22Rv1 (cell line): ENCODE measurements at regions not wholly inside any gene's neighbourhood (a gene's known extent, or its start where the extent isn't known, plus 50 kb on each side); places are given as distances from the start of the nearest gene placed in this dataset.

Experiments
- ZFX ChIP-seq: fragments of 450-650 bp; IDR thresholded peaks from 2 replicates; pipeline ENCODE4 v1.6.1; 2017; ENCODE audit warnings: antibody characterized with exemption, borderline replicate concordance
- TF ChIP-seq, protein P1 (sequence below): fragments of 450-650 bp; IDR thresholded peaks from 2 replicates; pipeline ENCODE4 v1.5.1; 2017; ENCODE audit warnings: mild to moderate bottlenecking

DNA sequence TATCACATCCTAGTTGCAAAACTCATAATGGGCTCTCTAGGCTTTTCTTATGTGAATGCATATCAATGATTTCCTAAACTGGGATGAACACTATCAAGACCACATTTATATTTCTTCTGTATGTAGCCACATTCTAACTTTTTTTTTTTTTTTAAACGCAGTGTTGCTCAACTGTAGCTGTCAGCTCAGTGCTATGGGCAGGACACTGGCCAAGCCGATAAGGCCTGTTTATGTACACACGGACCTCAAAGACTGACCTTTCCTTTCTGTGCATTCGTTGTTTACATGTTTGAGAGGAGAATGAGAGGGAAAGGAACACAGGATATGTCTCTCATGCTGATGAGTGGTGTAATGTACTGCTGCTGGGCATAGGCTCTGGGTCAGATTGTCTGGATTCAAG, 75.1 kb upstream of the B3GAT2 start:
- TF ChIP-seq, protein P1, sequence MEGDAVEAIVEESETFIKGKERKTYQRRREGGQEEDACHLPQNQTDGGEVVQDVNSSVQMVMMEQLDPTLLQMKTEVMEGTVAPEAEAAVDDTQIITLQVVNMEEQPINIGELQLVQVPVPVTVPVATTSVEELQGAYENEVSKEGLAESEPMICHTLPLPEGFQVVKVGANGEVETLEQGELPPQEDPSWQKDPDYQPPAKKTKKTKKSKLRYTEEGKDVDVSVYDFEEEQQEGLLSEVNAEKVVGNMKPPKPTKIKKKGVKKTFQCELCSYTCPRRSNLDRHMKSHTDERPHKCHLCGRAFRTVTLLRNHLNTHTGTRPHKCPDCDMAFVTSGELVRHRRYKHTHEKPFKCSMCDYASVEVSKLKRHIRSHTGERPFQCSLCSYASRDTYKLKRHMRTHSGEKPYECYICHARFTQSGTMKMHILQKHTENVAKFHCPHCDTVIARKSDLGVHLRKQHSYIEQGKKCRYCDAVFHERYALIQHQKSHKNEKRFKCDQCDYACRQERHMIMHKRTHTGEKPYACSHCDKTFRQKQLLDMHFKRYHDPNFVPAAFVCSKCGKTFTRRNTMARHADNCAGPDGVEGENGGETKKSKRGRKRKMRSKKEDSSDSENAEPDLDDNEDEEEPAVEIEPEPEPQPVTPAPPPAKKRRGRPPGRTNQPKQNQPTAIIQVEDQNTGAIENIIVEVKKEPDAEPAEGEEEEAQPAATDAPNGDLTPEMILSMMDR: no peak
- TF ChIP-seq ZFX: no peak
